GM18951 (cell line): ENCODE measurements at regions not wholly inside any gene's neighbourhood (a gene's known extent, or its start where the extent isn't known, plus 50 kb on each side); places are given as distances from the start of the nearest gene placed in this dataset.

Source experiments
- POLR2A ChIP-seq: IDR thresholded peaks from 4 replicates; pipeline ENCODE4 v1.6.1; 2011; ENCODE audit warnings: mild to moderate bottlenecking; ENCODE audit not compliant: insufficient read length, insufficient read depth; ENCODE audit errors: extremely low read depth
- in situ Hi-C: fragments of 300-500 bp; cut with MboI; formaldehyde crosslinking; loops from one replicate; pipeline ENCODE4 v1.12.0; 2022; ENCODE audit warnings: low sequenced_read_pairs, mixed read lengths, inconsistent platforms; ENCODE audit not compliant: unreplicated experiment

GRCh38 chr2:60368456-60368855 lies 185.0 kb downstream of the BCL11A start:
- in situ Hi-C loops = no loop called here
- no peak for TF ChIP-seq POLR2A

GRCh38 chr2:60366135-60366712 lies 187.2 kb downstream of the BCL11A start:
- in situ Hi-C loops = no loop called here
- no peak for TF ChIP-seq POLR2A

- no peak for TF ChIP-seq POLR2A
- in situ Hi-C loops = no loop called here
These were observed 187.9 kb downstream of the BCL11A start for GRCh38 chr2:60365556-60365955.

- in situ Hi-C loops = no loop called here
- no peak for TF ChIP-seq POLR2A
These were observed 189.0 kb downstream of the BCL11A start for GRCh38 chr2:60364491-60364890.

GRCh38 chr2:60361498-60361897 lies 192.0 kb downstream of the BCL11A start:
- no peak for TF ChIP-seq POLR2A
- in situ Hi-C loops = no loop called here

- TF ChIP-seq POLR2A = no peak
- in situ Hi-C loops = no loop called here
These were observed 193.9 kb downstream of the BCL11A start for GRCh38 chr2:60359569-60359968.

GRCh38 chr2:60358476-60358875 lies 195.0 kb downstream of the BCL11A start:
- in situ Hi-C loops = no loop called here
- no peak for TF ChIP-seq POLR2A

- in situ Hi-C loops = no loop called here
These were observed 195.5 kb downstream of the BCL11A start for GRCh38 chr2:60357996-60358395.

GRCh38 chr2:60356346-60356745 lies 197.1 kb downstream of the BCL11A start:
- in situ Hi-C loops = no loop called here
- TF ChIP-seq POLR2A = no peak

More at GRCh38 chr2:60357996-60358395, 195.5 kb downstream of the BCL11A start:
- no peak for TF ChIP-seq POLR2A

- no peak for TF ChIP-seq POLR2A
- in situ Hi-C loops = no loop called here
These were observed 197.6 kb downstream of the BCL11A start for GRCh38 chr2:60355849-60356261.

- in situ Hi-C loops = no loop called here
- TF ChIP-seq POLR2A = no peak
These were observed 198.7 kb downstream of the BCL11A start for GRCh38 chr2:60354713-60355112.

- no peak for TF ChIP-seq POLR2A
- in situ Hi-C loops = no loop called here
These were observed 199.6 kb downstream of the BCL11A start for GRCh38 chr2:60353863-60354262.

GRCh38 chr2:60353406-60353800 lies 200.1 kb downstream of the BCL11A start:
- in situ Hi-C loops = no loop called here
- TF ChIP-seq POLR2A = no peak

- TF ChIP-seq POLR2A = no peak
- in situ Hi-C loops = no loop called here
These were observed 200.7 kb downstream of the BCL11A start for GRCh38 chr2:60352491-60353405.
